KMS-11 (cell line): ENCODE measurements at regions not wholly inside any gene's neighbourhood (a gene's known extent, or its start where the extent isn't known, plus 50 kb on each side); places are given as distances from the start of the nearest gene placed in this dataset.

ENCODE experiments used
- H2AFZ ChIP-seq: fragments of 200-600 bp; sonication (generic); 2 replicates; pipeline ENCODE4 v1.6.1; 2016; ENCODE audit warnings: antibody characterized with exemption, mixed run types, low read depth
- H3K27ac ChIP-seq: fragments of 200-600 bp; sonication (generic); 2 replicates; pipeline ENCODE4 v1.6.1; 2016; ENCODE audit warnings: mild to moderate bottlenecking, mixed run types
- H3K27me3 ChIP-seq: fragments of 200-600 bp; sonication (generic); 2 replicates; pipeline ENCODE4 v1.6.1; 2017; ENCODE audit warnings: mild to moderate bottlenecking, low read depth, mixed run types, moderate library complexity; ENCODE audit not compliant: insufficient read depth
- H3K36me3 ChIP-seq: fragments of 200-600 bp; sonication (generic); 2 replicates; pipeline ENCODE4 v1.6.1; 2017; ENCODE audit warnings: mild to moderate bottlenecking, mixed run types; ENCODE audit not compliant: insufficient read depth
- H3K4me1 ChIP-seq: fragments of 200-600 bp; sonication (generic); 2 replicates; pipeline ENCODE4 v1.6.1; 2016; ENCODE audit warnings: mild to moderate bottlenecking, low read depth, mixed run types; ENCODE audit not compliant: poor library complexity, severe bottlenecking
- H3K4me2 ChIP-seq: fragments of 200-600 bp; sonication (generic); 2 replicates; pipeline ENCODE4 v1.7.0; 2016; ENCODE audit warnings: mild to moderate bottlenecking, mixed run types
- H3K4me3 ChIP-seq: fragments of 200-600 bp; sonication (generic); IDR thresholded peaks from 2 replicates; pipeline ENCODE4 v1.6.1; 2017; ENCODE audit warnings: low read depth, low read length, mixed read lengths; ENCODE audit not compliant: insufficient read depth
- H3K79me2 ChIP-seq: fragments of 200-600 bp; sonication (generic); 2 replicates; pipeline ENCODE4 v1.6.1; 2016; ENCODE audit warnings: low read depth, mixed run types; ENCODE audit not compliant: insufficient read depth
- H3K9ac ChIP-seq: fragments of 200-600 bp; sonication (generic); 2 replicates; pipeline ENCODE4 v1.6.1; 2016; ENCODE audit warnings: mild to moderate bottlenecking, mixed run types
- H4K20me1 ChIP-seq: fragments of 200-600 bp; sonication (generic); 2 replicates; pipeline ENCODE4 v1.6.1; 2016; ENCODE audit warnings: mild to moderate bottlenecking, mixed run types; ENCODE audit not compliant: insufficient read depth
- CTCF ChIP-seq: fragments of 200-600 bp; sonication (generic); conservative IDR thresholded peaks from 2 replicates; pipeline ENCODE4 v1.6.1; 2017; ENCODE audit warnings: low read depth, mild to moderate bottlenecking, antibody characterized with exemption, low read length, moderate library complexity, mixed read lengths

GRCh38 chr16:5438591-5438990, 341.0 kb upstream of the EEF2KMT start:
- Histone ChIP-seq H3K4me1 (no peaks in the 10 kb centered on the region), H3K27ac (no peak overlapping the region), H3K79me2 (no peaks in the 10 kb centered on the region), H3K9ac (no peak overlapping the region), H4K20me1 (no peaks in the 10 kb centered on the region), H3K27me3 (no peaks in the 10 kb centered on the region), H3K4me2 (no peak overlapping the region), H2AFZ (no peak overlapping the region), H3K4me3 (no peak overlapping the region), H3K36me3 (no peaks in the 10 kb centered on the region)
- TF ChIP-seq CTCF = no peak

- Histone ChIP-seq H3K9ac (no peak overlapping the region), H3K4me2 (no peak overlapping the region), H4K20me1 (no peaks in the 10 kb centered on the region), H3K36me3 (no peaks in the 10 kb centered on the region), H3K27me3 (no peaks in the 10 kb centered on the region), H3K27ac (no peak overlapping the region), H3K4me1 (no peaks in the 10 kb centered on the region), H3K4me3 (no peak overlapping the region), H3K79me2 (no peaks in the 10 kb centered on the region), H2AFZ (no peak overlapping the region)
- no peak for TF ChIP-seq CTCF
These were observed 336.0 kb upstream of the EEF2KMT start for GRCh38 chr16:5433587-5433986.

- no peak overlapping the region for H3K4me2 ChIP-seq
- no peak overlapping the region for H3K9ac ChIP-seq
- H3K79me2 ChIP-seq = no peaks in the 10 kb centered on the region
- no peak overlapping the region for H3K27ac ChIP-seq
- no peak overlapping the region for H3K4me3 ChIP-seq
- TF ChIP-seq CTCF = no peak
- H3K4me1 ChIP-seq = no peaks in the 10 kb centered on the region
- no peaks in the 10 kb centered on the region for H4K20me1 ChIP-seq
- no peaks in the 10 kb centered on the region for H3K27me3 ChIP-seq
- no peaks in the 10 kb centered on the region for H3K36me3 ChIP-seq
- H2AFZ ChIP-seq = no peak overlapping the region
These were observed 334.6 kb upstream of the EEF2KMT start for GRCh38 chr16:5432166-5432565.

GRCh38 chr16:5430598-5430997, 333.0 kb upstream of the EEF2KMT start:
- H3K9ac ChIP-seq = no peak overlapping the region
- no peaks in the 10 kb centered on the region for H3K4me1 ChIP-seq
- H3K27ac ChIP-seq = no peak overlapping the region
- H3K36me3 ChIP-seq = no peaks in the 10 kb centered on the region
- H3K4me3 ChIP-seq = no peak overlapping the region
- TF ChIP-seq CTCF = no peak
- H3K79me2 ChIP-seq = no peaks in the 10 kb centered on the region
- no peak overlapping the region for H2AFZ ChIP-seq
- H3K27me3 ChIP-seq = no peaks in the 10 kb centered on the region
- H3K4me2 ChIP-seq = no peak overlapping the region
- H4K20me1 ChIP-seq = no peaks in the 10 kb centered on the region

GRCh38 chr16:5428932-5429331, 331.3 kb upstream of the EEF2KMT start:
- Histone ChIP-seq H3K4me2 (no peak overlapping the region), H3K9ac (no peak overlapping the region), H3K36me3 (no peaks in the 10 kb centered on the region), H3K4me3 (no peak overlapping the region), H3K4me1 (no peaks in the 10 kb centered on the region), H3K27ac (no peak overlapping the region), H3K27me3 (no peaks in the 10 kb centered on the region), H3K79me2 (no peaks in the 10 kb centered on the region), H2AFZ (no peak overlapping the region), H4K20me1 (no peaks in the 10 kb centered on the region)
- no peak for TF ChIP-seq CTCF
